Right atrium auricular region (tissue), 2 donors: ENCODE measurements at regions not wholly inside any gene's neighbourhood (a gene's known extent, or its start where the extent isn't known, plus 50 kb on each side); places are given as distances from the start of the nearest gene placed in this dataset.

Experiments
- DNase-seq: peaks from one replicate; pipeline ENCODE4 v3.0.0-alpha.2; 2019; ENCODE audit warnings: low spot score
- H3K27ac ChIP-seq, 2 donors: fragments of 200-600 bp; sonication (generic); 1 replicate in 1 of 2; 2 replicates in 1 of 2; pipeline ENCODE4 v1.5.1; 2016 to 2019
- H3K27me3 ChIP-seq, 2 donors: fragments of 200-600 bp; sonication (generic); one replicate each; pipeline versions ENCODE4 v1.5.1 to v1.6.0; 2017 to 2019
- H3K36me3 ChIP-seq: fragments of 200-600 bp; sonication (generic); one replicate; pipeline ENCODE4 v1.5.1; 2016
- H3K4me1 ChIP-seq, 2 donors: fragments of 200-600 bp; sonication (generic); one replicate each; pipeline versions ENCODE4 v1.5.1 to v1.6.0; 2017 to 2019
- H3K4me3 ChIP-seq, 2 donors: fragments of 200-600 bp; sonication (generic); 1 replicate in 1 of 2; 2 replicates in 1 of 2; pipeline ENCODE4 v1.5.1; 2017 to 2019; ENCODE audit warnings: mild to moderate bottlenecking in 1 of 2, moderate library complexity in 1 of 2
- H3K9me3 ChIP-seq, 2 donors: fragments of 200-600 bp; sonication (generic); one replicate each; pipeline ENCODE4 v1.5.1; 2019
- CTCF ChIP-seq, 2 donors: fragments of 200-600 bp; sonication (generic); IDR thresholded peaks; one replicate each; pipeline ENCODE4 v1.5.1; 2019; ENCODE audit warnings: antibody characterized with exemption in 2 of 2

- DNase-seq = peak; percentile 36
- TF ChIP-seq CTCF (IDR thresholded peaks at IDR 0.05) = no peak
These were observed 249.5 kb upstream of the TSHZ3 start for GRCh38 chr19:31598730-31599238.

GRCh38 chr19:31600731-31601295 is 251.6 kb upstream of the TSHZ3 start:
- H3K4me3 ChIP-seq = no peak overlapping the region

More at GRCh38 chr19:31598730-31599238, 249.5 kb upstream of the TSHZ3 start:
- Histone ChIP-seq H3K27me3 (no peaks in the 10 kb centered on the region), H3K9me3 (no peaks in the 10 kb centered on the region), H3K4me1 (no peaks in the 10 kb centered on the region), H3K27ac (no peak overlapping the region), H3K4me3 (no peak overlapping the region), H3K36me3 (no peaks in the 10 kb centered on the region)

GRCh38 chr19:31601855-31602254 is 252.6 kb upstream of the TSHZ3 start:
- DNase-seq = no peak
- Histone ChIP-seq H3K27ac (no peak overlapping the region), H3K27me3 (no peaks in the 10 kb centered on the region), H3K9me3 (no peaks in the 10 kb centered on the region), H3K4me1 (no peaks in the 10 kb centered on the region), H3K4me3 (no peak overlapping the region), H3K36me3 (no peaks in the 10 kb centered on the region)
- no peak for TF ChIP-seq CTCF (IDR thresholded peaks at IDR 0.05)

More at GRCh38 chr19:31600731-31601295, 251.6 kb upstream of the TSHZ3 start:
- Histone ChIP-seq H3K4me1 (no peaks in the 10 kb centered on the region), H3K36me3 (no peaks in the 10 kb centered on the region), H3K27me3 (no peaks in the 10 kb centered on the region), H3K9me3 (no peaks in the 10 kb centered on the region), H3K27ac (no peak overlapping the region)
- DNase-seq = peak; percentile 46
- no peak for TF ChIP-seq CTCF (IDR thresholded peaks at IDR 0.05)

GRCh38 chr19:31602548-31602947 is 253.3 kb upstream of the TSHZ3 start:
- H3K27ac ChIP-seq = no peak overlapping the region
- no peak for TF ChIP-seq CTCF (IDR thresholded peaks at IDR 0.05)
- H3K9me3 ChIP-seq = no peaks in the 10 kb centered on the region

GRCh38 chr19:31604493-31605040 is 255.3 kb upstream of the TSHZ3 start:
- Histone ChIP-seq H3K27ac (no peak overlapping the region), H3K27me3 (no peaks in the 10 kb centered on the region), H3K4me3 (no peak overlapping the region), H3K36me3 (no peaks in the 10 kb centered on the region), H3K4me1 (no peaks in the 10 kb centered on the region), H3K9me3 (no peaks in the 10 kb centered on the region)
- DNase-seq = no peak
- TF ChIP-seq CTCF (IDR thresholded peaks at IDR 0.05) = no peak

More at GRCh38 chr19:31602548-31602947, 253.3 kb upstream of the TSHZ3 start:
- Histone ChIP-seq H3K4me3 (no peak overlapping the region), H3K36me3 (no peaks in the 10 kb centered on the region), H3K4me1 (no peaks in the 10 kb centered on the region), H3K27me3 (no peaks in the 10 kb centered on the region)
- DNase-seq = no peak
